HG03108 (cell line): ENCODE measurements at regions not wholly inside any gene's neighbourhood (a gene's known extent, or its start where the extent isn't known, plus 50 kb on each side); places are given as distances from the start of the nearest gene placed in this dataset.
"Not testable (repeated sequence)": the region's sequence is repeated elsewhere in the genome, so short reads cannot be mapped to it uniquely, and the experiment has no call there.

ENCODE experiments used
- ATAC-seq: cut with Tn5 transposase; IDR thresholded peaks from one replicate; pipeline ENCODE4 v1.9.1; 2021; ENCODE audit warnings: moderate library complexity; ENCODE audit not compliant: unreplicated experiment

GRCh38 chr2:111522231-111522768, 361.7 kb downstream of the ANAPC1 start:
- no peak for ATAC-seq

GRCh38 chr2:111523009-111523408, 361.0 kb downstream of the ANAPC1 start:
- ATAC-seq: no peak

- ATAC-seq: not testable (repeated sequence)
Measured at GRCh38 chr2:111525026-111525425, 359.0 kb downstream of the ANAPC1 start.

- ATAC-seq: not testable (repeated sequence)
Measured at GRCh38 chr2:111526041-111526639, 357.9 kb downstream of the ANAPC1 start.

GRCh38 chr2:111527707-111528400, 356.1 kb downstream of the ANAPC1 start:
- not testable (repeated sequence) for ATAC-seq

GRCh38 chr2:111529022-111529421, 355.0 kb downstream of the ANAPC1 start:
- ATAC-seq: not testable (repeated sequence)

- ATAC-seq: not testable (repeated sequence)
Measured at GRCh38 chr2:111530239-111530965, 353.6 kb downstream of the ANAPC1 start.

GRCh38 chr2:111532682-111533556, 351.1 kb downstream of the ANAPC1 start:
- not testable (repeated sequence) for ATAC-seq

- not testable (repeated sequence) for ATAC-seq
Measured at GRCh38 chr2:111533557-111534247, 350.3 kb downstream of the ANAPC1 start.

GRCh38 chr2:111534910-111535352, 349.1 kb downstream of the ANAPC1 start:
- ATAC-seq: no peak

GRCh38 chr2:111535404-111535803, 348.6 kb downstream of the ANAPC1 start:
- ATAC-seq: no peak

- no peak for ATAC-seq
Measured at GRCh38 chr2:111537078-111537655, 346.8 kb downstream of the ANAPC1 start.

- ATAC-seq: not testable (repeated sequence)
Measured at GRCh38 chr2:111539991-111540390, 344.0 kb downstream of the ANAPC1 start.

- ATAC-seq: not testable (repeated sequence)
Measured at GRCh38 chr2:111542120-111542774, 341.7 kb downstream of the ANAPC1 start.

GRCh38 chr2:111544006-111544405, 340.0 kb downstream of the ANAPC1 start:
- ATAC-seq: not testable (repeated sequence)

GRCh38 chr2:111545723-111546431, 338.1 kb downstream of the ANAPC1 start:
- ATAC-seq: not testable (repeated sequence)

GRCh38 chr2:111546578-111546977, 337.4 kb downstream of the ANAPC1 start:
- ATAC-seq: not testable (repeated sequence)

- not testable (repeated sequence) for ATAC-seq
Measured at GRCh38 chr2:111549174-111549573, 334.8 kb downstream of the ANAPC1 start.
